ENCODE measurements at regions not wholly inside any gene's neighbourhood (a gene's known extent, or its start where the extent isn't known, plus 50 kb on each side); places are given as distances from the start of the nearest gene placed in this dataset.
"Not testable (repeated sequence)": the region's sequence is repeated elsewhere in the genome, so short reads cannot be mapped to it uniquely, and the experiment has no call there.

- H3K4me3 Mint-ChIP-seq; CTCF ChIA-PET; H3K27me3 Mint-ChIP-seq; H3K27ac Mint-ChIP-seq; DNase-seq; POLR2A ChIA-PET; H3K36me3 Mint-ChIP-seq (ENCODE audit: low read depth); H3K9me3 Mint-ChIP-seq; H3K4me1 Mint-ChIP-seq: not testable (repeated sequence)
These were observed 521.9 kb upstream of the FAM174A start for GRCh38 chr5:100013305-100013704.

- H3K4me1 Mint-ChIP-seq; H3K27me3 Mint-ChIP-seq; H3K9me3 Mint-ChIP-seq; DNase-seq; POLR2A ChIA-PET; CTCF ChIA-PET; H3K27ac Mint-ChIP-seq; H3K36me3 Mint-ChIP-seq (ENCODE audit: low read depth); H3K4me3 Mint-ChIP-seq: not testable (repeated sequence)
These were observed 524.0 kb upstream of the FAM174A start for GRCh38 chr5:100011160-100011559.

GRCh38 chr5:100004969-100005368, 530.2 kb upstream of the FAM174A start:
- no peaks in the 10 kb centered on the region for H3K4me1 Mint-ChIP-seq
- H3K27ac Mint-ChIP-seq, result no peak overlapping the region
- H3K27me3 Mint-ChIP-seq, result no peaks in the 10 kb centered on the region
- CTCF ChIA-PET, result no interaction called here
- peaks cover 2% of the 10 kb centered on the region for H3K9me3 Mint-ChIP-seq
- H3K36me3 Mint-ChIP-seq (ENCODE audit: low read depth), result no peaks in the 10 kb centered on the region
- POLR2A ChIA-PET, result no interaction called here
- no peak for DNase-seq
- H3K4me3 Mint-ChIP-seq, result no peak overlapping the region

GRCh38 chr5:99998319-99998718, 536.9 kb upstream of the FAM174A start:
- H3K4me3 Mint-ChIP-seq, result no peak overlapping the region
- no peaks in the 10 kb centered on the region for H3K27me3 Mint-ChIP-seq
- no peak for DNase-seq
- CTCF ChIA-PET, result no interaction called here
- POLR2A ChIA-PET, result no interaction called here
- H3K36me3 Mint-ChIP-seq (ENCODE audit: low read depth), result no peaks in the 10 kb centered on the region
- no peaks in the 10 kb centered on the region for H3K4me1 Mint-ChIP-seq
- peaks cover 4% of the 10 kb centered on the region for H3K9me3 Mint-ChIP-seq
- H3K27ac Mint-ChIP-seq, result no peak overlapping the region

GRCh38 chr5:99995407-99995806, 539.8 kb upstream of the FAM174A start:
- Mint-ChIP-seq H3K27me3 (no peaks in the 10 kb centered on the region), H3K4me3 (no peak overlapping the region), H3K27ac (no peak overlapping the region), H3K4me1 (no peaks in the 10 kb centered on the region), H3K9me3 (peaks cover 4% of the 10 kb centered on the region), H3K36me3 (ENCODE audit: low read depth) (no peaks in the 10 kb centered on the region)
- ChIA-PET POLR2A (no interaction called here), CTCF (no interaction called here)
- no peak for DNase-seq

- H3K27me3 Mint-ChIP-seq, result no peaks in the 10 kb centered on the region
- H3K36me3 Mint-ChIP-seq (ENCODE audit: low read depth), result no peaks in the 10 kb centered on the region
- H3K27ac Mint-ChIP-seq, result no peak overlapping the region
- POLR2A ChIA-PET, result no interaction called here
- DNase-seq, result no peak
- no peak overlapping the region for H3K4me3 Mint-ChIP-seq
- no peaks in the 10 kb centered on the region for H3K9me3 Mint-ChIP-seq
- no peaks in the 10 kb centered on the region for H3K4me1 Mint-ChIP-seq
- CTCF ChIA-PET, result no interaction called here
These were observed 561.4 kb upstream of the FAM174A start for GRCh38 chr5:99973779-99974178.

- Mint-ChIP-seq H3K27me3 (no peaks in the 10 kb centered on the region), H3K36me3 (ENCODE audit: low read depth) (no peaks in the 10 kb centered on the region), H3K27ac (no peak overlapping the region), H3K9me3 (peaks cover 5% of the 10 kb centered on the region), H3K4me3 (no peak overlapping the region), H3K4me1 (no peaks in the 10 kb centered on the region)
- ChIA-PET CTCF (no interaction called here), POLR2A (no interaction called here)
- DNase-seq, result no peak
These were observed 579.2 kb upstream of the FAM174A start for GRCh38 chr5:99955962-99956361.

GRCh38 chr5:99955006-99955405, 580.2 kb upstream of the FAM174A start:
- CTCF ChIA-PET, result no interaction called here
- POLR2A ChIA-PET, result no interaction called here
- H3K4me3 Mint-ChIP-seq, result no peak overlapping the region
- no peak overlapping the region for H3K27ac Mint-ChIP-seq
- no peaks in the 10 kb centered on the region for H3K36me3 Mint-ChIP-seq (ENCODE audit: low read depth)
- no peaks in the 10 kb centered on the region for H3K27me3 Mint-ChIP-seq
- H3K9me3 Mint-ChIP-seq, result peaks cover 5% of the 10 kb centered on the region
- DNase-seq, result no peak
- H3K4me1 Mint-ChIP-seq, result no peaks in the 10 kb centered on the region

- Mint-ChIP-seq H3K4me3 (no peak overlapping the region), H3K36me3 (ENCODE audit: low read depth) (no peaks in the 10 kb centered on the region), H3K27ac (no peak overlapping the region), H3K4me1 (no peaks in the 10 kb centered on the region), H3K27me3 (no peaks in the 10 kb centered on the region), H3K9me3 (peaks cover 3% of the 10 kb centered on the region)
- POLR2A ChIA-PET, result no interaction called here
- DNase-seq, result no peak
- CTCF ChIA-PET, result no interaction called here
These were observed 585.1 kb upstream of the FAM174A start for GRCh38 chr5:99949969-99950524.

- POLR2A ChIA-PET, result no interaction called here
- Mint-ChIP-seq H3K27me3 (no peaks in the 10 kb centered on the region), H3K4me3 (no peak overlapping the region), H3K27ac (no peak overlapping the region), H3K4me1 (no peaks in the 10 kb centered on the region), H3K36me3 (ENCODE audit: low read depth) (no peaks in the 10 kb centered on the region), H3K9me3 (no peaks in the 10 kb centered on the region)
- CTCF ChIA-PET, result no interaction called here
- no peak for DNase-seq
These were observed 585.8 kb upstream of the FAM174A start for GRCh38 chr5:99949361-99949760.

GRCh38 chr5:99948850-99949249, 586.3 kb upstream of the FAM174A start:
- Mint-ChIP-seq H3K27me3 (no peaks in the 10 kb centered on the region), H3K36me3 (ENCODE audit: low read depth) (no peaks in the 10 kb centered on the region)

GRCh38 chr5:99945478-99946442, 589.4 kb upstream of the FAM174A start:
- no peak overlapping the region for H3K27ac Mint-ChIP-seq
- CTCF ChIA-PET, result no interaction called here
- DNase-seq, result no peak
- no peak overlapping the region for H3K4me3 Mint-ChIP-seq
- H3K9me3 Mint-ChIP-seq, result no peaks in the 10 kb centered on the region
- H3K4me1 Mint-ChIP-seq, result no peaks in the 10 kb centered on the region
- POLR2A ChIA-PET, result no interaction called here
- no peaks in the 10 kb centered on the region for H3K36me3 Mint-ChIP-seq (ENCODE audit: low read depth)
- H3K27me3 Mint-ChIP-seq, result no peaks in the 10 kb centered on the region

More at GRCh38 chr5:99948850-99949249, 586.3 kb upstream of the FAM174A start:
- DNase-seq, result no peak
- ChIA-PET POLR2A (no interaction called here), CTCF (no interaction called here)
- H3K27ac Mint-ChIP-seq, result no peak overlapping the region
- H3K9me3 Mint-ChIP-seq, result no peaks in the 10 kb centered on the region
- no peak overlapping the region for H3K4me3 Mint-ChIP-seq
- H3K4me1 Mint-ChIP-seq, result no peaks in the 10 kb centered on the region

GRCh38 chr5:99940540-99940939, 594.6 kb upstream of the FAM174A start:
- no peak for DNase-seq
- no peak overlapping the region for H3K27ac Mint-ChIP-seq
- no peak overlapping the region for H3K4me3 Mint-ChIP-seq
- H3K36me3 Mint-ChIP-seq (ENCODE audit: low read depth), result no peaks in the 10 kb centered on the region
- no peaks in the 10 kb centered on the region for H3K27me3 Mint-ChIP-seq
- H3K9me3 Mint-ChIP-seq, result no peaks in the 10 kb centered on the region
- ChIA-PET CTCF (no interaction called here), POLR2A (no interaction called here)
- no peaks in the 10 kb centered on the region for H3K4me1 Mint-ChIP-seq

- DNase-seq, result no peak
- H3K4me1 Mint-ChIP-seq, result no peaks in the 10 kb centered on the region
- H3K36me3 Mint-ChIP-seq (ENCODE audit: low read depth), result no peaks in the 10 kb centered on the region
- H3K9me3 Mint-ChIP-seq, result no peaks in the 10 kb centered on the region
- no peak overlapping the region for H3K4me3 Mint-ChIP-seq
- POLR2A ChIA-PET, result no interaction called here
- no peaks in the 10 kb centered on the region for H3K27me3 Mint-ChIP-seq
- no peak overlapping the region for H3K27ac Mint-ChIP-seq
- CTCF ChIA-PET, result no interaction called here
These were observed 598.3 kb upstream of the FAM174A start for GRCh38 chr5:99936911-99937310.

All from activated CD4-positive, alpha-beta memory T cell treated with anti-CD3 and anti-CD28 coated beads, Interleukin-2, amount 10 ng/mL, durations not matched to agents 7 days and 5 days (primary cell).